ENCODE measurements at regions not wholly inside any gene's neighbourhood (a gene's known extent, or its start where the extent isn't known, plus 50 kb on each side); places are given as distances from the start of the nearest gene placed in this dataset.

- Histone ChIP-seq H3K4me1 (ENCODE audit: insufficient read depth, low read length) (no peaks in the 10 kb centered on the region), H3K36me3 (ENCODE audit: insufficient read depth, low read length) (no peaks in the 10 kb centered on the region), H3K27me3 (ENCODE audit: insufficient read depth, low read length) (no peaks in the 10 kb centered on the region), H3K4me3 (ENCODE audit: low read length in 2 of 2) (no peak overlapping the region), H3K9me3 (ENCODE audit: control insufficient read depth in 1 of 2, low read length in 2 of 2) (no peaks in the 10 kb centered on the region), H3K27ac (ENCODE audit: low read depth, low read length) (no peak overlapping the region)
- CTCF ChIA-PET (ENCODE audit: partially characterized antibody), result interaction anchor here (1.2 kb wide), 1 partner anchor 348 kb away, joined by 3 read pairs; no protein-coding TSS in a partner anchor
- POLR2A ChIA-PET (ENCODE audit: partially characterized antibody), result no interaction called here
- no peak overlapping the region for H3K27ac Mint-ChIP-seq
- intact Hi-C loops (cut with micrococcal nuclease), result no loop called here
- no peaks in the 10 kb centered on the region for H3K4me1 Mint-ChIP-seq
- no peak for DNase-seq
- H3K27me3 Mint-ChIP-seq, result peaks cover 10 to 14% of the 10 kb centered on the region in 2 donors
- H3K36me3 Mint-ChIP-seq, result no peaks in the 10 kb centered on the region
- H3K9me3 Mint-ChIP-seq, result peaks cover 0 to 2% (median 0%) of the 10 kb centered on the region in 8 donors
- no peak overlapping the region for H3K4me3 Mint-ChIP-seq
Measured at GRCh38 chr4:81814987-81815541, 343.4 kb upstream of the RASGEF1B start.

DNA sequence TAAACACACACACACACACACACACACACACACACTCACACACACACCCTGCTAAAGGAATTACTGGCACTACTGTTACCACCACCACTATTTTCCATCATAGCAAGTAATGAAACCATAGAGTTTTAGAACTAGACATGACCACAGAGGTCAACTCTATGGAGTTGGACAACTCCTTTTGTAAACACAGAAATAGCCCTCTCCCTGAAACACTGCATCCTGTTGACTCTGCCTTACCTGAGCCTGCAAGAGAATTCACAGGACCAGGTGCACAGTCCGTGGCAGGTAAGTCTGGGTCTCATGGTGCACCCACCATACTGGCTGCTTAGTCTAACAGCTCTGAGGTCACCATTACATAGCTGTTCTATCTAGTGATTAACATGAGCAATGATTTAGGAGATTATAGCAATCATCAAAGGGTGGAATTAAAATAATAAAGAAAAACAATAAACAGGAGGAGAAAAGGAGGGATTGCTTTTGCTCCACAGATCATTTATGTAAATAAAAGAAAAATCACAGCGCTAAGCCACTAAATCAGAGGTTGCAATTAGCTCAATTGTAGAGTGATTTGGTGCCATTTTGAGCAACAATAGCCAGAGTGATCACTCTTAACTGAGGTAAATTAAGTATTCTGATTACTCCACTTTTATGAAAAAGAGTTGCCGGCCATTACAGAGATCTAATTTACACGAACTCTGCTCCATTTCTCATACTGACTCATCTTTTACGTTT, 340.0 kb upstream of the RASGEF1B start:
- peaks cover 0 to 6% (median 3%) of the 10 kb centered on the region in 4 donors for H3K4me1 Mint-ChIP-seq
- intact Hi-C loops (cut with micrococcal nuclease), result no loop called here
- H3K27ac Mint-ChIP-seq, result no peak overlapping the region
- Histone ChIP-seq H3K36me3 (ENCODE audit: insufficient read depth, low read length) (no peaks in the 10 kb centered on the region), H3K27me3 (ENCODE audit: insufficient read depth, low read length) (no peaks in the 10 kb centered on the region), H3K4me1 (ENCODE audit: insufficient read depth, low read length) (no peaks in the 10 kb centered on the region), H3K4me3 (ENCODE audit: low read length in 2 of 2) (no peak overlapping the region), H3K27ac (ENCODE audit: low read depth, low read length) (no peak overlapping the region), H3K9me3 (ENCODE audit: control insufficient read depth in 1 of 2, low read length in 2 of 2) (no peaks in the 10 kb centered on the region)
- peaks cover 5 to 11% of the 10 kb centered on the region in 2 donors for H3K27me3 Mint-ChIP-seq
- H3K9me3 Mint-ChIP-seq, result no peaks in the 10 kb centered on the region
- ChIA-PET CTCF (ENCODE audit: partially characterized antibody) (no interaction called here), POLR2A (ENCODE audit: partially characterized antibody) (no interaction called here)
- no peak for DNase-seq
- no peak overlapping the region for H3K4me3 Mint-ChIP-seq
- H3K36me3 Mint-ChIP-seq, result no peaks in the 10 kb centered on the region

- intact Hi-C loops (cut with micrococcal nuclease), result no loop called here
Measured at GRCh38 chr4:81808011-81808672, 336.4 kb upstream of the RASGEF1B start.

GRCh38 chr4:81807386-81807785, 335.7 kb upstream of the RASGEF1B start:
- Mint-ChIP-seq H3K4me3 (peak overlapping the region in 1 of 8 donors; percentile 1), H3K36me3 (no peaks in the 10 kb centered on the region), H3K9me3 (no peaks in the 10 kb centered on the region), H3K27me3 (peaks cover 0 to 10% of the 10 kb centered on the region in 2 donors), H3K27ac (no peak overlapping the region), H3K4me1 (peaks cover 0 to 6% (median 3%) of the 10 kb centered on the region in 4 donors)
- H3K27me3 ChIP-seq (ENCODE audit: insufficient read depth, low read length), result no peaks in the 10 kb centered on the region
- H3K36me3 ChIP-seq (ENCODE audit: insufficient read depth, low read length), result no peaks in the 10 kb centered on the region
- ChIA-PET POLR2A (ENCODE audit: partially characterized antibody) (interaction anchor here (0.6 kb wide), 1 partner anchor 124 kb away, joined by 3 read pairs; no protein-coding TSS in a partner anchor), CTCF (ENCODE audit: partially characterized antibody) (no interaction called here)
- H3K4me1 ChIP-seq (ENCODE audit: insufficient read depth, low read length), result no peaks in the 10 kb centered on the region
- no peak for DNase-seq
- intact Hi-C loops (cut with micrococcal nuclease), result no loop called here
- no peak overlapping the region for H3K27ac ChIP-seq (ENCODE audit: low read depth, low read length)
- H3K4me3 ChIP-seq (ENCODE audit: low read length in 2 of 2), result no peak overlapping the region
- H3K9me3 ChIP-seq (ENCODE audit: control insufficient read depth in 1 of 2, low read length in 2 of 2), result no peaks in the 10 kb centered on the region

More at GRCh38 chr4:81808011-81808672, 336.4 kb upstream of the RASGEF1B start:
- H3K27me3 ChIP-seq (ENCODE audit: insufficient read depth, low read length), result no peaks in the 10 kb centered on the region
- no peaks in the 10 kb centered on the region for H3K36me3 ChIP-seq (ENCODE audit: insufficient read depth, low read length)
- ChIA-PET POLR2A (ENCODE audit: partially characterized antibody) (no interaction called here), CTCF (ENCODE audit: partially characterized antibody) (no interaction called here)
- H3K4me1 ChIP-seq (ENCODE audit: insufficient read depth, low read length), result no peaks in the 10 kb centered on the region
- Mint-ChIP-seq H3K27me3 (peaks cover 0 to 13% of the 10 kb centered on the region in 2 donors), H3K4me3 (no peak overlapping the region), H3K27ac (no peak overlapping the region), H3K4me1 (peaks cover 0 to 6% (median 3%) of the 10 kb centered on the region in 4 donors), H3K36me3 (no peaks in the 10 kb centered on the region), H3K9me3 (no peaks in the 10 kb centered on the region)
- H3K4me3 ChIP-seq (ENCODE audit: low read length in 2 of 2), result no peak overlapping the region
- no peaks in the 10 kb centered on the region for H3K9me3 ChIP-seq (ENCODE audit: control insufficient read depth in 1 of 2, low read length in 2 of 2)
- no peak for DNase-seq
- H3K27ac ChIP-seq (ENCODE audit: low read depth, low read length), result no peak overlapping the region

- ChIA-PET POLR2A (ENCODE audit: partially characterized antibody) (no interaction called here), CTCF (ENCODE audit: partially characterized antibody) (interaction anchor here (2.3 kb wide), 1 partner anchor 340 kb away, joined by 12 read pairs; no protein-coding TSS in a partner anchor)
- Histone ChIP-seq H3K36me3 (ENCODE audit: insufficient read depth, low read length) (no peaks in the 10 kb centered on the region), H3K9me3 (ENCODE audit: control insufficient read depth in 1 of 2, low read length in 2 of 2) (no peaks in the 10 kb centered on the region), H3K27me3 (ENCODE audit: insufficient read depth, low read length) (no peaks in the 10 kb centered on the region), H3K4me1 (ENCODE audit: insufficient read depth, low read length) (no peaks in the 10 kb centered on the region), H3K4me3 (ENCODE audit: low read length in 2 of 2) (no peak overlapping the region), H3K27ac (ENCODE audit: low read depth, low read length) (no peak overlapping the region)
- Mint-ChIP-seq H3K27me3 (peaks cover 0 to 7% of the 10 kb centered on the region in 2 donors), H3K36me3 (no peaks in the 10 kb centered on the region), H3K4me3 (no peak overlapping the region), H3K27ac (no peak overlapping the region), H3K9me3 (no peaks in the 10 kb centered on the region), H3K4me1 (peaks cover 0 to 6% (median 3%) of the 10 kb centered on the region in 4 donors)
- intact Hi-C loops (cut with micrococcal nuclease), result no loop called here
- no peak for DNase-seq
Measured at GRCh38 chr4:81806485-81806884, 334.8 kb upstream of the RASGEF1B start.

GRCh38 chr4:81804849-81805248, 333.1 kb upstream of the RASGEF1B start:
- Mint-ChIP-seq H3K27ac (no peak overlapping the region), H3K4me3 (no peak overlapping the region), H3K27me3 (peaks cover 0 to 4% of the 10 kb centered on the region in 2 donors), H3K9me3 (no peaks in the 10 kb centered on the region), H3K36me3 (no peaks in the 10 kb centered on the region), H3K4me1 (peaks cover 0 to 6% (median 3%) of the 10 kb centered on the region in 4 donors)
- no peak overlapping the region for H3K4me3 ChIP-seq (ENCODE audit: low read length in 2 of 2)
- intact Hi-C loops (cut with micrococcal nuclease), result no loop called here
- no peaks in the 10 kb centered on the region for H3K36me3 ChIP-seq (ENCODE audit: insufficient read depth, low read length)
- no peaks in the 10 kb centered on the region for H3K27me3 ChIP-seq (ENCODE audit: insufficient read depth, low read length)
- POLR2A ChIA-PET (ENCODE audit: partially characterized antibody), result no interaction called here
- H3K9me3 ChIP-seq (ENCODE audit: control insufficient read depth in 1 of 2, low read length in 2 of 2), result no peaks in the 10 kb centered on the region
- H3K27ac ChIP-seq (ENCODE audit: low read depth, low read length), result no peak overlapping the region
- H3K4me1 ChIP-seq (ENCODE audit: insufficient read depth, low read length), result no peaks in the 10 kb centered on the region
- no peak for DNase-seq
- CTCF ChIA-PET (ENCODE audit: partially characterized antibody), result interaction anchor here (2.3 kb wide), 1 partner anchor 338 kb away, joined by 12 read pairs; no protein-coding TSS in a partner anchor

GRCh38 chr4:81802285-81802846, 330.7 kb upstream of the RASGEF1B start:
- intact Hi-C loops (cut with micrococcal nuclease), result no loop called here
- Mint-ChIP-seq H3K4me1 (peaks cover 0 to 2% (median under 1%) of the 10 kb centered on the region in 4 donors), H3K36me3 (no peaks in the 10 kb centered on the region), H3K4me3 (no peak overlapping the region), H3K27ac (no peak overlapping the region), H3K9me3 (peaks cover 0 to 4% (median 2%) of the 10 kb centered on the region in 8 donors), H3K27me3 (peaks cover 0 to 3% of the 10 kb centered on the region in 2 donors)
- CTCF ChIA-PET (ENCODE audit: partially characterized antibody), result no interaction called here
- H3K9me3 ChIP-seq (ENCODE audit: control insufficient read depth in 1 of 2, low read length in 2 of 2), result no peaks in the 10 kb centered on the region
- H3K4me3 ChIP-seq (ENCODE audit: low read length in 2 of 2), result no peak overlapping the region
- H3K36me3 ChIP-seq (ENCODE audit: insufficient read depth, low read length), result no peaks in the 10 kb centered on the region
- no peaks in the 10 kb centered on the region for H3K4me1 ChIP-seq (ENCODE audit: insufficient read depth, low read length)
- H3K27me3 ChIP-seq (ENCODE audit: insufficient read depth, low read length), result no peaks in the 10 kb centered on the region
- DNase-seq, result no peak
- no peak overlapping the region for H3K27ac ChIP-seq (ENCODE audit: low read depth, low read length)
- POLR2A ChIA-PET (ENCODE audit: partially characterized antibody), result no interaction called here
